BJ (cell line): ENCODE measurements at regions not wholly inside any gene's neighbourhood (a gene's known extent, or its start where the extent isn't known, plus 50 kb on each side); places are given as distances from the start of the nearest gene placed in this dataset.
"Not testable (repeated sequence)": the region's sequence is repeated elsewhere in the genome, so short reads cannot be mapped to it uniquely, and the experiment has no call there.

Experiments used
- CTCF ChIA-PET: fragments of 350-600 bp; formaldehyde crosslinking; extraction: SDS; loops from one replicate; lab custom pipeline; 2021; ENCODE audit warnings: antibody characterized with exemption, inconsistent platforms; lab: Yijun Ruan, JAX
- POLR2A ChIA-PET: fragments of 300-600 bp; sonication (Branson Sonifier 250); formaldehyde crosslinking; extraction: SDS; loops from one replicate; lab custom pipeline; 2021; ENCODE audit warnings: antibody characterized with exemption; lab: Charles Lee
- DNase-seq: peaks from one replicate; pipeline ENCODE4 v3.0.0-alpha.2; 2011; ENCODE audit warnings: low read depth
- H3K27me3 ChIP-seq: 2 replicates; pipeline ENCODE4 v1.6.0; 2011; ENCODE audit warnings: low read length; ENCODE audit not compliant: control insufficient read depth, insufficient read depth
- H3K36me3 ChIP-seq: 2 replicates; pipeline ENCODE4 v1.5.1; 2011; ENCODE audit warnings: low read length; ENCODE audit not compliant: control insufficient read depth, insufficient read depth
- H3K4me3 ChIP-seq: 2 replicates; pipeline ENCODE4 v1.5.1; 2011; ENCODE audit warnings: low read depth, mild to moderate bottlenecking, control low read depth, low read length
- TF ChIP-seq, protein P1 (sequence below): IDR thresholded peaks from 2 replicates; pipeline ENCODE4 v1.5.1; 2011; ENCODE audit warnings: low read depth, mild to moderate bottlenecking, control low read depth, inconsistent platforms, low read length, moderate library complexity; ENCODE audit not compliant: insufficient read depth

GRCh38 chr15:36183201-36183600, 396.2 kb upstream of the CDIN1 start:
- Histone ChIP-seq H3K36me3 (no peaks in the 10 kb centered on the region), H3K4me3 (no peak overlapping the region), H3K27me3 (no peaks in the 10 kb centered on the region)
- DNase-seq, result no peak
- ChIA-PET CTCF (no interaction called here), POLR2A (interaction anchor here (0.5 kb wide), 1 partner anchor 184 kb away, joined by 3 read pairs; no protein-coding TSS in a partner anchor)
- TF ChIP-seq, protein P1, sequence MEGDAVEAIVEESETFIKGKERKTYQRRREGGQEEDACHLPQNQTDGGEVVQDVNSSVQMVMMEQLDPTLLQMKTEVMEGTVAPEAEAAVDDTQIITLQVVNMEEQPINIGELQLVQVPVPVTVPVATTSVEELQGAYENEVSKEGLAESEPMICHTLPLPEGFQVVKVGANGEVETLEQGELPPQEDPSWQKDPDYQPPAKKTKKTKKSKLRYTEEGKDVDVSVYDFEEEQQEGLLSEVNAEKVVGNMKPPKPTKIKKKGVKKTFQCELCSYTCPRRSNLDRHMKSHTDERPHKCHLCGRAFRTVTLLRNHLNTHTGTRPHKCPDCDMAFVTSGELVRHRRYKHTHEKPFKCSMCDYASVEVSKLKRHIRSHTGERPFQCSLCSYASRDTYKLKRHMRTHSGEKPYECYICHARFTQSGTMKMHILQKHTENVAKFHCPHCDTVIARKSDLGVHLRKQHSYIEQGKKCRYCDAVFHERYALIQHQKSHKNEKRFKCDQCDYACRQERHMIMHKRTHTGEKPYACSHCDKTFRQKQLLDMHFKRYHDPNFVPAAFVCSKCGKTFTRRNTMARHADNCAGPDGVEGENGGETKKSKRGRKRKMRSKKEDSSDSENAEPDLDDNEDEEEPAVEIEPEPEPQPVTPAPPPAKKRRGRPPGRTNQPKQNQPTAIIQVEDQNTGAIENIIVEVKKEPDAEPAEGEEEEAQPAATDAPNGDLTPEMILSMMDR, result no peak

DNA sequence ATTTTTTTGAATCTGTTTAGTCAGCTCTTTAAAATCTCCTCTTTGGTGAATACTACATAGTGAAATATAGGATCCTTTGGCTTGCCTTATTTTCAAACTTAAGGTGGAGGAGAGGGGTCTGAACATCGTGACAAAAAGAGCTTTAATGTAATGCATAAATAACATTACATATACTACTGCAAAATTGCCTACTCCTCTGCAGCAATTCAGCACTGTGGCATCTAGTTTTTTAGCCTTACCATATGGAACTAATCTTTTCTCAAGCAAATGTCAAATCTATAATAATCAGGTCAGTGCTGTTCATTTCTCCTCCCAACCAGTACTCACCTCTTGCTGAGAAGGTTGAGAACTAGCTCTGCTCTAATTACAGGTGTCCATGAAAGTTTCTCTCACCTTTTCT, 394.0 kb upstream of the CDIN1 start:
- H3K27me3 ChIP-seq, result no peaks in the 10 kb centered on the region
- TF ChIP-seq, protein P1, result no peak
- no peaks in the 10 kb centered on the region for H3K36me3 ChIP-seq
- ChIA-PET POLR2A (no interaction called here), CTCF (no interaction called here)
- no peak overlapping the region for H3K4me3 ChIP-seq
- DNase-seq, result no peak

- DNase-seq, result no peak
- H3K27me3 ChIP-seq, result no peaks in the 10 kb centered on the region
- no peak overlapping the region for H3K4me3 ChIP-seq
- TF ChIP-seq, protein P1, result no peak
- H3K36me3 ChIP-seq, result no peaks in the 10 kb centered on the region
- ChIA-PET CTCF (interaction anchor here (0.6 kb wide), 1 partner anchor 470 kb away, joined by 3 read pairs; no protein-coding TSS in a partner anchor), POLR2A (no interaction called here)
These were observed 393.6 kb upstream of the CDIN1 start for GRCh38 chr15:36185845-36186244.

DNA sequence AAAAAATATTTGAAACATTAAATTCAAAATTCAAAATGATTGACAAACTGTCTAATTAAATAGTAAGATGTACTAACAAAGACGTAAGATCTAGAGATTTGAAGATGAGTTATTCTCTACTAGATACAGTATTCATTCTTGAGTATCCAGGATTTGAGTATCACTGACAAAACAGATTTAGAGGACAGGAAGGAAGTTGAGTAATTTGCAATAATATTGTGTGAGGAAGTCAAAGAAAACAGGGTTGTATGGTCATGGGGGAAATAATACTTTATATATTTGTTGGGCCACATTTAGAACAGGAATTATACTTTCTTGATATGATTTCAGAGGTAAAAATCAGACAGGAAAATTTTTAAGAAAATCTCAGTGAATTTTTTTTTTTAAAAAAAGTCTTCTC, 393.1 kb upstream of the CDIN1 start:
- Histone ChIP-seq H3K36me3 (no peaks in the 10 kb centered on the region), H3K27me3 (no peaks in the 10 kb centered on the region), H3K4me3 (no peak overlapping the region)
- ChIA-PET CTCF (interaction anchor here (0.6 kb wide), 1 partner anchor 469 kb away, joined by 3 read pairs; no protein-coding TSS in a partner anchor), POLR2A (no interaction called here)
- TF ChIP-seq, protein P1, result no peak
- DNase-seq, result no peak

GRCh38 chr15:36191459-36191858, 388.0 kb upstream of the CDIN1 start:
- CTCF ChIA-PET, result no interaction called here
- TF ChIP-seq, protein P1, result no peak
- Histone ChIP-seq H3K36me3 (no peaks in the 10 kb centered on the region), H3K27me3 (no peaks in the 10 kb centered on the region), H3K4me3 (no peak overlapping the region)
- DNase-seq, result no peak
- POLR2A ChIA-PET, result no interaction called here

DNA sequence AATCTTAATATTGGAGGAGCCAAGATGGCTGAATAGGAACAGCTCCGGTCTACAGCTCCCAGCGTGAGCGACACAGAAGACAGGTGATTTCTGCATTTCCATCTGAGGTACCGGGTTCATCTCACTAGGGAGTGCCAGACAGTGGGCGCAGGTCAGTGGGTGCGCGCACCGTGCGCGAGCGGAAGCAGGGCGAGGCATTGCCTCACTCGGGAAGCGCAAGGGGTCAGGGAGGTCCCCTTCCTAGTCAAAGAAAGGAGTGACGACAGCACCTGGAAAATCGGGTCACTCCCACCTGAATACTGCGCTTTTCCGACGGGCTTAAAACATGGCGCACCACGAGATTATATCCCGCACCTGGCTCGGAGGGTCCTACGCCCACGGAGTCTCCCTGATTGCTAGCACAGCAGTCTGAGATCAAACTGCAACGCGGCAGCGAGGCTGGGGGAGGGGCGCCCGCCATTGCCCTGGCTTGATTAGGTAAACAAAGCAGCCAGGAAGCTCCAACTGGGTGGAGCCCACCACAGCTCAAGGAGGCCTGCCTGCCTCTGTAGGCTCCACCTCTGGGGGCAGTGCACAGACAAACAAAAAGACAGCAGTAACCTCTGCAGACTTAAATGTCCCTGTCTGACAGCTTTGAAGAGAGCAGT, 383.9 kb upstream of the CDIN1 start:
- DNase-seq, H3K4me3 ChIP-seq, H3K36me3 ChIP-seq, CTCF ChIA-PET, H3K27me3 ChIP-seq, POLR2A ChIA-PET: not testable (repeated sequence)
